ENCODE measurements at regions not wholly inside any gene's neighbourhood (a gene's known extent, or its start where the extent isn't known, plus 50 kb on each side); places are given as distances from the start of the nearest gene placed in this dataset.

- TF ChIP-seq TAF1 (IDR thresholded peaks at IDR 0.05; ENCODE audit: borderline replicate concordance, insufficient read depth, low read length) (no peak), SIN3A (IDR thresholded peaks at IDR 0.05; ENCODE audit: borderline replicate concordance, insufficient read depth, low read length) (no peak)
These were observed 1036.5 kb downstream of the TUSC7 start for GRCh38 chr3:117746066-117746465.

DNA sequence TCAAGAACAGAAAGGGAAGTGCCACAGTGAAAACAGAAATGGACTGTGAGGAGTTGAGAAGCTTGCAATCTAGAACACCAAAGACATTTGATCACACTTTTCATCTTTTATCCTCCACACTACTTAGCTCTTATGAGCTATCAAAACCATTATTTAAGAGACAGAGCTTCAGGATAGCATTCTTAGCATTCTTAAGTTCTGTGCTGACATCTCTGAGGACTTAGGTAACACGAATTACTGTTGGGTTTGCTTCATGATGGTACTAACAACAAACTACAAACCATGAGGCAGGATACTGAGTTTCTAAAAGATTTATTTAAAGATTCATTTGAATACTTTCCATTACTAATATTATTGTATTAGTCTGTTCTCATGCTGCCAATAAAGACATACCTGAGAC lies 1038.6 kb downstream of the TUSC7 start:
- TF ChIP-seq POLR2AphosphoS5 (IDR thresholded peaks at IDR 0.05; ENCODE audit: low read depth, low read length) (no peak), SIN3A (IDR thresholded peaks at IDR 0.05; ENCODE audit: borderline replicate concordance, insufficient read depth, low read length) (no peak), TAF1 (IDR thresholded peaks at IDR 0.05; ENCODE audit: borderline replicate concordance, insufficient read depth, low read length) (no peak), FOXP2 (optimal IDR thresholded peaks at IDR 0.05; ENCODE audit: borderline replicate concordance, extremely low read depth, extremely low read length, insufficient read depth) (no peak)
- TF ChIP-seq, protein P1, sequence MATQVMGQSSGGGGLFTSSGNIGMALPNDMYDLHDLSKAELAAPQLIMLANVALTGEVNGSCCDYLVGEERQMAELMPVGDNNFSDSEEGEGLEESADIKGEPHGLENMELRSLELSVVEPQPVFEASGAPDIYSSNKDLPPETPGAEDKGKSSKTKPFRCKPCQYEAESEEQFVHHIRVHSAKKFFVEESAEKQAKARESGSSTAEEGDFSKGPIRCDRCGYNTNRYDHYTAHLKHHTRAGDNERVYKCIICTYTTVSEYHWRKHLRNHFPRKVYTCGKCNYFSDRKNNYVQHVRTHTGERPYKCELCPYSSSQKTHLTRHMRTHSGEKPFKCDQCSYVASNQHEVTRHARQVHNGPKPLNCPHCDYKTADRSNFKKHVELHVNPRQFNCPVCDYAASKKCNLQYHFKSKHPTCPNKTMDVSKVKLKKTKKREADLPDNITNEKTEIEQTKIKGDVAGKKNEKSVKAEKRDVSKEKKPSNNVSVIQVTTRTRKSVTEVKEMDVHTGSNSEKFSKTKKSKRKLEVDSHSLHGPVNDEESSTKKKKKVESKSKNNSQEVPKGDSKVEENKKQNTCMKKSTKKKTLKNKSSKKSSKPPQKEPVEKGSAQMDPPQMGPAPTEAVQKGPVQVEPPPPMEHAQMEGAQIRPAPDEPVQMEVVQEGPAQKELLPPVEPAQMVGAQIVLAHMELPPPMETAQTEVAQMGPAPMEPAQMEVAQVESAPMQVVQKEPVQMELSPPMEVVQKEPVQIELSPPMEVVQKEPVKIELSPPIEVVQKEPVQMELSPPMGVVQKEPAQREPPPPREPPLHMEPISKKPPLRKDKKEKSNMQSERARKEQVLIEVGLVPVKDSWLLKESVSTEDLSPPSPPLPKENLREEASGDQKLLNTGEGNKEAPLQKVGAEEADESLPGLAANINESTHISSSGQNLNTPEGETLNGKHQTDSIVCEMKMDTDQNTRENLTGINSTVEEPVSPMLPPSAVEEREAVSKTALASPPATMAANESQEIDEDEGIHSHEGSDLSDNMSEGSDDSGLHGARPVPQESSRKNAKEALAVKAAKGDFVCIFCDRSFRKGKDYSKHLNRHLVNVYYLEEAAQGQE (IDR thresholded peaks at IDR 0.05; ENCODE audit: insufficient read depth in 1 of 2, low read depth in 2 of 2, low read length in 2 of 2), result no peak

GRCh38 chr3:117750674-117751269 lies 1041.2 kb downstream of the TUSC7 start:
- TF ChIP-seq SIN3A (IDR thresholded peaks at IDR 0.05; ENCODE audit: borderline replicate concordance, insufficient read depth, low read length), result no peak
- no peak for TF ChIP-seq TAF1 (IDR thresholded peaks at IDR 0.05; ENCODE audit: borderline replicate concordance, insufficient read depth, low read length)
- no peak for TF ChIP-seq POLR2AphosphoS5 (IDR thresholded peaks at IDR 0.05; ENCODE audit: low read depth, low read length)
- TF ChIP-seq, protein P1 (IDR thresholded peaks at IDR 0.05; ENCODE audit: insufficient read depth in 1 of 2, low read depth in 2 of 2, low read length in 2 of 2), result no peak
- no peak for TF ChIP-seq FOXP2 (optimal IDR thresholded peaks at IDR 0.05; ENCODE audit: borderline replicate concordance, extremely low read depth, extremely low read length, insufficient read depth)

DNA sequence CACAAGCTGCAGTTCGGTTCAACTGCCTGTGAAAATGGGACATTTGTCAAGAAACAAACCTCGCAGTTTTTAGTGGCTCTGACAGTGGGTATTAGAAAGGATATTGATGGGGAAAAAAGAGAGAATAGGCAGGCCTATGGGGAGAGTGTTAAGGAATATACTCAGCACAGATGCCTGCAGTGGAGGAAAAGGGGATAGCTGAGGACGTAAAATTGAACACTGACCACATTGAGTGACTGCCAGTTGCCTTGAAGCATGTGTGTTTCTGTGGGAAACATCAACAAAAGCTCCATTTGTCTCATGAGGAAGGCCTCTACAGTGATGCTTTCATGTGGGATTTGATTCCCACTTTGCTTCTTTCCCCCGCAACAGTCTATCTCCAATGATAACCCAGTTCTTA lies 1042.1 kb downstream of the TUSC7 start:
- no peak for TF ChIP-seq TAF1 (IDR thresholded peaks at IDR 0.05; ENCODE audit: borderline replicate concordance, insufficient read depth, low read length)
- TF ChIP-seq FOXP2 (optimal IDR thresholded peaks at IDR 0.05; ENCODE audit: borderline replicate concordance, extremely low read depth, extremely low read length, insufficient read depth), result no peak
- TF ChIP-seq POLR2AphosphoS5 (IDR thresholded peaks at IDR 0.05; ENCODE audit: low read depth, low read length), result no peak
- no peak for TF ChIP-seq SIN3A (IDR thresholded peaks at IDR 0.05; ENCODE audit: borderline replicate concordance, insufficient read depth, low read length)
- TF ChIP-seq, protein P1 (IDR thresholded peaks at IDR 0.05; ENCODE audit: insufficient read depth in 1 of 2, low read depth in 2 of 2, low read length in 2 of 2), result no peak

GRCh38 chr3:117752984-117753717 lies 1043.6 kb downstream of the TUSC7 start:
- TF ChIP-seq, protein P1 (IDR thresholded peaks at IDR 0.05; ENCODE audit: insufficient read depth in 1 of 2, low read depth in 2 of 2, low read length in 2 of 2), result no peak

Measured in PFSK-1 (cell line).